ENCODE measurements at regions not wholly inside any gene's neighbourhood (a gene's known extent, or its start where the extent isn't known, plus 50 kb on each side); places are given as distances from the start of the nearest gene placed in this dataset.

GRCh38 chr2:4551691-4552474 lies 848.5 kb downstream of the DCDC2C start:
- no peaks in the 10 kb centered on the region for H4K20me1 ChIP-seq
- H3K36me3 ChIP-seq, result no peaks in the 10 kb centered on the region
- no peak overlapping the region for H3K4me3 ChIP-seq
- H3K4me1 ChIP-seq, result peaks cover 12% of the 10 kb centered on the region
- no peaks in the 10 kb centered on the region for H3K9me3 ChIP-seq
- no peaks in the 10 kb centered on the region for H3K27me3 ChIP-seq
- H3K27ac ChIP-seq, result no peak overlapping the region
- no peak overlapping the region for H3K4me2 ChIP-seq
- TF ChIP-seq Cebpa-rat (IDR thresholded peaks at IDR 0.05), result no peak
- H3K9ac ChIP-seq, result no peak overlapping the region

- H3K9me3 ChIP-seq, result no peaks in the 10 kb centered on the region
- no peaks in the 10 kb centered on the region for H3K36me3 ChIP-seq
- no peak for TF ChIP-seq Cebpa-rat (IDR thresholded peaks at IDR 0.05)
- H3K27me3 ChIP-seq, result no peaks in the 10 kb centered on the region
- peaks cover 12% of the 10 kb centered on the region for H3K4me1 ChIP-seq
- H3K4me2 ChIP-seq, result no peak overlapping the region
- H3K27ac ChIP-seq, result no peak overlapping the region
- H3K9ac ChIP-seq, result no peak overlapping the region
- no peaks in the 10 kb centered on the region for H4K20me1 ChIP-seq
- no peak overlapping the region for H3K4me3 ChIP-seq
These were observed 849.9 kb downstream of the DCDC2C start for GRCh38 chr2:4553241-4553640.

GRCh38 chr2:4556135-4556896 lies 852.9 kb downstream of the DCDC2C start:
- Histone ChIP-seq H3K4me2 (no peak overlapping the region), H3K4me3 (no peak overlapping the region), H3K4me1 (peaks cover 12% of the 10 kb centered on the region), H3K27ac (no peak overlapping the region), H4K20me1 (no peaks in the 10 kb centered on the region), H3K36me3 (no peaks in the 10 kb centered on the region), H3K27me3 (no peaks in the 10 kb centered on the region), H3K9ac (no peak overlapping the region), H3K9me3 (no peaks in the 10 kb centered on the region)
- no peak for TF ChIP-seq Cebpa-rat (IDR thresholded peaks at IDR 0.05)

DNA sequence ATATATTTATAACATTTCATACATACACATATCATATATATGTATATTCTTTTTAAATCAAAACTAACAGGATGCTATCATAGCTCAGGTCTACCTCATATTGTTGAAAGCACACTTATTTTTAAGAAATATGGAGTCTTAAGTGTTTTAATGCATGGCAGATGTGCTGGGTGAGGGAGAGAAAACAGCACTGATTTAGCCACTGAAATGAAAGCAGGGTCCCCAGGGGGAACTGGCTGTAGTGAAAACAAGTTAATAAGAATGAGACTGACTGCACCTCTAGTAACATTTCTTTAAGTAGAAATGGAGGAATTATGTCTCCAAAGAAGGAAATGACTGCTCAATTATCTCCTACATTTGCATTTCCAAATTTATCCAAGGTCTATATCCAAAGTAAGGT lies 857.8 kb downstream of the DCDC2C start:
- H3K4me3 ChIP-seq, result no peak overlapping the region
- H3K27me3 ChIP-seq, result no peaks in the 10 kb centered on the region
- H3K9ac ChIP-seq, result no peak overlapping the region
- H3K36me3 ChIP-seq, result no peaks in the 10 kb centered on the region
- no peak for TF ChIP-seq Cebpa-rat (IDR thresholded peaks at IDR 0.05)
- H3K9me3 ChIP-seq, result no peaks in the 10 kb centered on the region
- H3K27ac ChIP-seq, result no peak overlapping the region
- H3K4me2 ChIP-seq, result peak overlapping the region; percentile 35
- H3K4me1 ChIP-seq, result peaks cover 16% of the 10 kb centered on the region
- H4K20me1 ChIP-seq, result no peaks in the 10 kb centered on the region

- no peak overlapping the region for H3K27ac ChIP-seq
- H3K9ac ChIP-seq, result no peak overlapping the region
- H3K36me3 ChIP-seq, result no peaks in the 10 kb centered on the region
- no peak overlapping the region for H3K4me2 ChIP-seq
- no peak for TF ChIP-seq Cebpa-rat (IDR thresholded peaks at IDR 0.05)
- H4K20me1 ChIP-seq, result no peaks in the 10 kb centered on the region
- H3K4me1 ChIP-seq, result no peaks in the 10 kb centered on the region
- no peaks in the 10 kb centered on the region for H3K27me3 ChIP-seq
- 0 out of 2 replicates have a peak, but pooled peaks cover 3% of the 10 kb centered on the region for H3K9me3 ChIP-seq
- no peak overlapping the region for H3K4me3 ChIP-seq
These were observed 872.7 kb downstream of the DCDC2C start for GRCh38 chr2:4576075-4576474.

DNA sequence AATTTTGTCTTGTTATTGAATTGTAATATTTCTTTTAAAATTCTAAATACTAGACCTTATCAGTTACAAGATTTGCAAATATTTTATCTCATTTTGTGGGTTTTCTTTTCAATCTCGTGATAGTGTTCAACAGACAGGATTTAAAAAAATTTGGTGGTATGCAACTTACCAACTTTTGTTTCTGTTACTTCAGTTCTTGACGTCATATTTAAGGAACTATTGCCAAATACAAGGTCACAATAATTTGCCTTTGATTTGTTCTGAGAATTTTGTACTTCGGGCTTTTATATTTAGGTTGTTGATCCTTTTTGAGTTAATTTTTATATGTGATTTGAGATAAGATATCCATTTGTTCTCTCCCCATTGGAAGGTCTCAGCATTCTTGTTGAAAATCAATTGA lies 876.6 kb downstream of the DCDC2C start:
- H3K4me3 ChIP-seq, result no peak overlapping the region
- H3K27ac ChIP-seq, result no peak overlapping the region
- no peaks in the 10 kb centered on the region for H4K20me1 ChIP-seq
- no peaks in the 10 kb centered on the region for H3K9me3 ChIP-seq
- H3K4me2 ChIP-seq, result no peak overlapping the region
- H3K27me3 ChIP-seq, result no peaks in the 10 kb centered on the region
- no peaks in the 10 kb centered on the region for H3K4me1 ChIP-seq
- no peak for TF ChIP-seq Cebpa-rat (IDR thresholded peaks at IDR 0.05)
- H3K36me3 ChIP-seq, result no peaks in the 10 kb centered on the region
- H3K9ac ChIP-seq, result no peak overlapping the region

DNA sequence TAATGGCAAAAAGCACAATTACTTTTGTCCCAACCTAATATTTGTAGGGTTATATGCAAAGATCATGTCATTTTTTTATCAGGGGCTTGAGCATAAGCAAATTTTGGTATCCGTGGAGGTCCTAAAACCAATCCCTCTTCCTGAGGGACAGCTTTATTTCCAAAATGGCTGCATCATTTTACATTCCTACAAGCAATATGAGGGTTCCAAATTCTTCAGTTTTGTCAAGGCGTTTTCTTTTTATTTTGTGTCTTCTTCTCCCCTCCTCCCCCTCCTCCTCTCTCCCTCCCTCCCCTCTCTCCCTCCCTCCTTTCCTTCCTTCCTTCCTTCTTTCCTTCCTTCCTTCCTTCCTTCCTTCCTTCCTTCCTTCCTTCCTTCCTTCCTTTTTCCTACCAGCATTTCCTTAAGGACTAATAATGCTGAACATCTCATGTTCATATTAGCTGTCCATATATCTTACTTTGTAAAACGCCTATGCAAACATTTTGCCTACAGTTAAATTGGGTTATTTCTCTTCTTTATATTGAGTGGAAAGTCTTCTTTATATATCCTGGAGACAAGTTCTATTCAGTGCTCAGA lies 881.8 kb downstream of the DCDC2C start:
- no peaks in the 10 kb centered on the region for H3K36me3 ChIP-seq
- no peaks in the 10 kb centered on the region for H4K20me1 ChIP-seq
- no peak overlapping the region for H3K4me3 ChIP-seq
- H3K4me2 ChIP-seq, result no peak overlapping the region
- no peak overlapping the region for H3K9ac ChIP-seq
- no peaks in the 10 kb centered on the region for H3K9me3 ChIP-seq
- no peaks in the 10 kb centered on the region for H3K27me3 ChIP-seq
- no peaks in the 10 kb centered on the region for H3K4me1 ChIP-seq
- TF ChIP-seq Cebpa-rat (IDR thresholded peaks at IDR 0.05), result no peak
- H3K27ac ChIP-seq, result no peak overlapping the region

- Histone ChIP-seq H4K20me1 (no peaks in the 10 kb centered on the region), H3K4me1 (no peaks in the 10 kb centered on the region), H3K4me3 (no peak overlapping the region), H3K9me3 (no peaks in the 10 kb centered on the region), H3K4me2 (no peak overlapping the region), H3K36me3 (no peaks in the 10 kb centered on the region), H3K27me3 (no peaks in the 10 kb centered on the region), H3K9ac (no peak overlapping the region), H3K27ac (no peak overlapping the region)
- no peak for TF ChIP-seq Cebpa-rat (IDR thresholded peaks at IDR 0.05)
These were observed 885.2 kb downstream of the DCDC2C start for GRCh38 chr2:4588606-4589005.

DNA sequence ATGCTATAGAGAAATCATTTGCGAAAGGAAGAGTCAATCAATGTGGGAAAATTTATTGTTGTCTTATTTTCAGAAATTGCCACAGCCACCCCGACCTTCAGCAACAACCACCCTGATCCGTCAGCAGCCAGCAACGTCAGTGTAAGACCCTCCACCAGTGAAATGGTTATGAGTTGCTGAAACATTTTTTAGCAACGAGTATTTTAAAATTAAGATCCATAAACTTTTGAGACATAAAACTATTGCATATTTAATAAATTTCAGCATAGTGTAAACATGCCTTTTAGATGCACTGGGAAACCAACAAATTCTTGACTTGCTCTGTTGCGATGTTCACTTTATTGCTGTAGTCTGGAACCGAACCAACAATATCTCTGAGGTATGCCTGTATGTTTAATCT lies 887.9 kb downstream of the DCDC2C start:
- H3K36me3 ChIP-seq, result no peaks in the 10 kb centered on the region
- no peaks in the 10 kb centered on the region for H4K20me1 ChIP-seq
- TF ChIP-seq Cebpa-rat (IDR thresholded peaks at IDR 0.05), result no peak
- no peaks in the 10 kb centered on the region for H3K9me3 ChIP-seq
- H3K4me2 ChIP-seq, result no peak overlapping the region
- no peak overlapping the region for H3K4me3 ChIP-seq
- no peak overlapping the region for H3K9ac ChIP-seq
- H3K4me1 ChIP-seq, result no peaks in the 10 kb centered on the region
- H3K27ac ChIP-seq, result no peak overlapping the region
- H3K27me3 ChIP-seq, result no peaks in the 10 kb centered on the region

DNA sequence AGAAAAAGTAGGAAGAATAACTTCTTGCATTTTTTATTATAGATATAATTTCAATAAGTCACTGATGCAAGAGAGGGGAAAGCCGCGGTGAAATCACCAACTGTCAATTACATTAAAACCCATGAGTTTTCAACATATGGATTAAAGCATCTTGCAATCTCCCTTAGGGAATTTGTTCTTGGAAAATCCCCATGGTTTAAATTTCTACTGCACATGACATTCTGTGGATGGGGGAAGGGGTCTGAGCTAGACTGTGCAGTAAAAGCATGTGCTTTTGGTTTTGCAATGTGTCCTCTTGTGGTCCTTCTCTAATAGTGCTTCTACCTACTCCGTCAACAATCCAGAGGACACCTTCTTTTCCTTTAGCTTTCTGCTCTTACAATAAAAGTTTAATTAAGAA lies 894.0 kb downstream of the DCDC2C start:
- Histone ChIP-seq H4K20me1 (no peaks in the 10 kb centered on the region), H3K4me1 (no peaks in the 10 kb centered on the region), H3K27ac (no peak overlapping the region), H3K9ac (no peak overlapping the region), H3K4me3 (no peak overlapping the region), H3K9me3 (no peaks in the 10 kb centered on the region), H3K27me3 (no peaks in the 10 kb centered on the region), H3K36me3 (no peaks in the 10 kb centered on the region), H3K4me2 (no peak overlapping the region)
- no peak for TF ChIP-seq Cebpa-rat (IDR thresholded peaks at IDR 0.05)
